ENCODE measurements at regions not wholly inside any gene's neighbourhood (a gene's known extent, or its start where the extent isn't known, plus 50 kb on each side); places are given as distances from the start of the nearest gene placed in this dataset.
A peak's percentile ranks its signal among the peaks of the same experiment; 100 is the strongest.
"Not testable (repeated sequence)": the region's sequence is repeated elsewhere in the genome, so short reads cannot be mapped to it uniquely, and the experiment has no call there.

- TF ChIP-seq, protein P1, sequence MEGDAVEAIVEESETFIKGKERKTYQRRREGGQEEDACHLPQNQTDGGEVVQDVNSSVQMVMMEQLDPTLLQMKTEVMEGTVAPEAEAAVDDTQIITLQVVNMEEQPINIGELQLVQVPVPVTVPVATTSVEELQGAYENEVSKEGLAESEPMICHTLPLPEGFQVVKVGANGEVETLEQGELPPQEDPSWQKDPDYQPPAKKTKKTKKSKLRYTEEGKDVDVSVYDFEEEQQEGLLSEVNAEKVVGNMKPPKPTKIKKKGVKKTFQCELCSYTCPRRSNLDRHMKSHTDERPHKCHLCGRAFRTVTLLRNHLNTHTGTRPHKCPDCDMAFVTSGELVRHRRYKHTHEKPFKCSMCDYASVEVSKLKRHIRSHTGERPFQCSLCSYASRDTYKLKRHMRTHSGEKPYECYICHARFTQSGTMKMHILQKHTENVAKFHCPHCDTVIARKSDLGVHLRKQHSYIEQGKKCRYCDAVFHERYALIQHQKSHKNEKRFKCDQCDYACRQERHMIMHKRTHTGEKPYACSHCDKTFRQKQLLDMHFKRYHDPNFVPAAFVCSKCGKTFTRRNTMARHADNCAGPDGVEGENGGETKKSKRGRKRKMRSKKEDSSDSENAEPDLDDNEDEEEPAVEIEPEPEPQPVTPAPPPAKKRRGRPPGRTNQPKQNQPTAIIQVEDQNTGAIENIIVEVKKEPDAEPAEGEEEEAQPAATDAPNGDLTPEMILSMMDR (IDR thresholded peaks at IDR 0.05; ENCODE audit: low read depth, low read length, missing control alignments), result no peak
- in situ Hi-C loops (cut with HindIII; ENCODE audit: low sequenced_read_pairs), result no loop called here
- no peak overlapping the region for H3K4me3 ChIP-seq (ENCODE audit: low read depth, low read length)
- no peak for DNase-seq (ENCODE audit: low read depth)
These were observed 112.5 kb downstream of the ADRA2C start for GRCh38 chr4:3878678-3879077.

DNA sequence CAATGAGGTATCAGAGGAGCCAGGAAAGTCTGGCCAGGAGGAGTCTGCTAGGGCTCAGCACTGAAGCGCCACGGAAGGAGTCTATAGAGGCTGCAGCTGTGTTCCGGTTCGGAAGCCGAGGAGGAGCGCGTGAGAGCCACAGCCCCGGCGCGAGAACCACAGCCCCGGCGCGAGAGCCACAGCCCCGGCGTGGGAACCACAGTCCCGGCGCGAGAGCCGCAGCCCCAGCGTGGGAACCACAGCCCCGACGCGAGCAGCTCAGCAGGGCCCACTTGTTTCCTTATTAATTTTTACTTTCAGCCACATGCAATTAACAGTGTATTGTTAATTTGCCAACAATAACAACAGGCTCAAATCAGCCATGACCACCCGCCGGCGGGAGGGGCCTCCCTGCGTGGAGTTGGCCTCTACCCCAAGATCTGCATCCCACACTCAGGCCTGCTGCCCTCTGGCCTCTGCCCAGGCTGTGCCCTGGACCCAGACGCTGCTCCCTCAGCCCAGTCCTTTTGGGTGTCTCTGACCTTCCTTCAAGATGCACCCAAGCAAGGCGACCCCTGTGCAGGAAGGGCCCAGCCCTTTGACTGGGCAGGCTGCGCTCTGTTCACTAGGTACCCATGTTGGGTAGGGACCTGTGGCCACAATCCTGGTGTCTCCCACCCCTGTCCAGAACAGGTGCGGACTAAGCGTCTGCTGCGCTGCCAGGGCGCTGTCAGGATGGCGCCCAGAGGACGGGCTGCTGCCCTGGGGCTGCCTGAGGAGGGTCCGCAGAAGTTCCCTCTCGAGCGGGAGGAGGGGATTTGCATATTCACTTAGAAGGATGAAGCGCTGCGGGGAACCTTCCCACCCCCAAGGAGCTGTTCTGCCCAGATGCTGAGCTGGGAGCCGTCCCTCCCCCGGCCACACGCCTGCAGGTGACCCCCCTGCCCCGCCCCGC is 113.8 kb downstream of the ADRA2C start:
- in situ Hi-C loops (cut with HindIII; ENCODE audit: low sequenced_read_pairs), result no loop called here
- no peak overlapping the region for H3K4me3 ChIP-seq (ENCODE audit: low read depth, low read length)
- TF ChIP-seq, protein P1 (IDR thresholded peaks at IDR 0.05; ENCODE audit: low read depth, low read length, missing control alignments), result no peak

GRCh38 chr4:3880615-3881120 is 114.5 kb downstream of the ADRA2C start:
- DNase-seq (ENCODE audit: low read depth), result peak; percentile 6
- TF ChIP-seq, protein P1 (IDR thresholded peaks at IDR 0.05; ENCODE audit: low read depth, low read length, missing control alignments), result peak; percentile 72
- in situ Hi-C loops (cut with HindIII; ENCODE audit: low sequenced_read_pairs), result no loop called here
- no peak overlapping the region for H3K4me3 ChIP-seq (ENCODE audit: low read depth, low read length)

More for the DNA sequence above, 113.8 kb downstream of the ADRA2C start:
- DNase-seq (ENCODE audit: low read depth), result no peak

GRCh38 chr4:3882316-3882885 is 116.2 kb downstream of the ADRA2C start:
- in situ Hi-C loops (cut with HindIII; ENCODE audit: low sequenced_read_pairs); DNase-seq (ENCODE audit: low read depth): not testable (repeated sequence)

GRCh38 chr4:3884261-3884660 is 118.1 kb downstream of the ADRA2C start:
- H3K4me3 ChIP-seq (ENCODE audit: low read depth, low read length); in situ Hi-C loops (cut with HindIII; ENCODE audit: low sequenced_read_pairs); DNase-seq (ENCODE audit: low read depth): not testable (repeated sequence)

More at GRCh38 chr4:3882316-3882885, 116.2 kb downstream of the ADRA2C start:
- H3K4me3 ChIP-seq (ENCODE audit: low read depth, low read length), result not testable (repeated sequence)

- H3K4me3 ChIP-seq (ENCODE audit: low read depth, low read length); in situ Hi-C loops (cut with HindIII; ENCODE audit: low sequenced_read_pairs); DNase-seq (ENCODE audit: low read depth): not testable (repeated sequence)
These were observed 127.4 kb downstream of the ADRA2C start for GRCh38 chr4:3893590-3893989.

DNA sequence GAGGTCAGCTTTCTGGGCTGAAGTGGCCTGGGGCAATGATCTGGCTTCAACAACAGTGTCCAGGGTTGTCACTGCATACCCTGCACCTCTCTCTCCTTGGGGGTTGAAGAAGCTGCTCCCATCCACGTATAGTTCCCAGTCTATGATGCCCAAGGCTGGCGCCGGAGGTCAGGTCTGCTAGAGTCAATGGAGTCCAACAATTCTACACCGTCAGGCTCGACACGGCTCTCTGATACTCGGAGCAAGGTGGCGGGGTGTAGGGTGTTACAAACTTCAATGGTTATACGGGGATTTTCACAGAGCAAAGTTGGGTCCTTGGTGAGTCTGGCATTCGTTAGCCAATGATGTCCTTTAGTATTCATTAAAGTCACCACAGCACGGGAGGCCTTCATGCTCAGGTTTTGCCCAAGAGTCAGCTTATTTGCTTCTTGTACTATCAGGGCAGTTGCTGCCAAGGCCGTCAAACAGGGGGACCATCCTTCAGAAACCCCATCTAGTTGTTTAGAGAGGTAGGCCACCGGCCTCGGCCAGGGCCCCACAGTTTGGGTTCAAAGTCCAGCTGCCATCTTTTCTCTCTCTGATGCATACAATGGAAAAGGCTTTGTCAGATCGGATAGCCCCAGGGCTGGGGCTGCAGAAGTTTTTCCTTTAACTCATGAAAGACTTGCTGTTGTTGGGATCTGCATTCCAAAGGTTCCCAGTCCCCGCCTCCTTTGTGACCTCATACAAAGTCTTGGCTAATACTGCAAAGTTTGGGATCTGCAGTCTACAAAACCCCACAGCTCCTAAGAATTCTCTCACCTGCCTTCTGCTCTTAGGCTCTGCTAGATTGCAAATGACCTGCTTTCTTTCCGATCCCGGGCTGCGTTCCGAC is 128.1 kb downstream of the ADRA2C start:
- DNase-seq (ENCODE audit: low read depth); in situ Hi-C loops (cut with HindIII; ENCODE audit: low sequenced_read_pairs); H3K4me3 ChIP-seq (ENCODE audit: low read depth, low read length): not testable (repeated sequence)

GRCh38 chr4:3896441-3896840 is 130.3 kb downstream of the ADRA2C start:
- no peak for DNase-seq (ENCODE audit: low read depth)
- no peak overlapping the region for H3K4me3 ChIP-seq (ENCODE audit: low read depth, low read length)
- TF ChIP-seq, protein P1 (IDR thresholded peaks at IDR 0.05; ENCODE audit: low read depth, low read length, missing control alignments), result no peak
- in situ Hi-C loops (cut with HindIII; ENCODE audit: low sequenced_read_pairs), result no loop called here

- H3K4me3 ChIP-seq (ENCODE audit: low read depth, low read length); in situ Hi-C loops (cut with HindIII; ENCODE audit: low sequenced_read_pairs); DNase-seq (ENCODE audit: low read depth): not testable (repeated sequence)
These were observed 130.8 kb downstream of the ADRA2C start for GRCh38 chr4:3896871-3897578.

All from astrocyte of the cerebellum (primary cell).